ENCODE measurements at regions not wholly inside any gene's neighbourhood (a gene's known extent, or its start where the extent isn't known, plus 50 kb on each side); places are given as distances from the start of the nearest gene placed in this dataset.

GRCh38 chr17:6941989-6942388 is 53.9 kb upstream of the ALOX12 start:
- no peaks in the 10 kb centered on the region for H3K79me1 ChIP-seq (ENCODE audit: low read depth, low read length)
- H3K23ac ChIP-seq (ENCODE audit: insufficient read length), result no peak overlapping the region
- no peak overlapping the region for H2BK5ac ChIP-seq (ENCODE audit: low read depth, low read length)
- FAIRE-seq, result no peak
- no peak overlapping the region for H4K91ac ChIP-seq (replicated peaks; ENCODE audit: insufficient read length, low read length)
- 90% methylated on average over 3 of the region's 5 CpGs; no CpG with 5 or more reads in 1 of the 2 experiments for WGBS, 2 experiments (ENCODE audit: extremely low coverage in 1 of 2, insufficient coverage in 1 of 2, insufficient read length in 1 of 2, insufficient replicate concordance in 2 of 2, low coverage in 1 of 2, low lambda C conversion rate in 2 of 2, missing lambda C conversion rate in 1 of 2)
- DNase-seq (ENCODE audit: low read depth in 1 of 2, low spot score in 2 of 2), result no peak
- TF ChIP-seq BCL11A (IDR thresholded peaks at IDR 0.05; ENCODE audit: low read depth in 2 of 2, low read length in 2 of 2), result no peak
- no peak for TF ChIP-seq NANOG (IDR thresholded peaks at IDR 0.05; ENCODE audit: insufficient read depth, low read depth, low read length, poor library complexity, severe bottlenecking)
- no peak for TF ChIP-seq SP1 (IDR thresholded peaks at IDR 0.05; ENCODE audit: low read depth, low read length)
- TF ChIP-seq SRF (IDR thresholded peaks at IDR 0.05; ENCODE audit: low read depth, low read length), result no peak
- no peak for TF ChIP-seq CHD2 (IDR thresholded peaks at IDR 0.05; ENCODE audit: low read length)
- no peak for TF ChIP-seq YY1 (IDR thresholded peaks at IDR 0.05; ENCODE audit: low read depth, low read length)
- no peak overlapping the region for H3K56ac ChIP-seq (replicated peaks; ENCODE audit: insufficient read length, low read depth, low read length)
- H2AFZ ChIP-seq (ENCODE audit: low read length), result no peak overlapping the region
- no peaks in the 10 kb centered on the region for H3K79me2 ChIP-seq (ENCODE audit: control insufficient read depth in 1 of 2, insufficient read depth in 2 of 2, low read length in 2 of 2)
- H3K23me2 ChIP-seq (ENCODE audit: low read depth, low read length), result no peaks in the 10 kb centered on the region
- H3K18ac ChIP-seq (ENCODE audit: extremely low read depth, low read length), result no peak overlapping the region
- H3K27ac ChIP-seq (ENCODE audit: low read depth, low read length), result no peak overlapping the region
- H3K4ac ChIP-seq (replicated peaks; ENCODE audit: insufficient read length, low read depth, low read length), result no peak overlapping the region
- H3K4me3 ChIP-seq (ENCODE audit: extremely low read depth in 1 of 4, insufficient read depth in 2 of 4, low read depth in 3 of 4, low read length in 4 of 4), result no peak overlapping the region
- no peaks in the 10 kb centered on the region for H3K9me3 ChIP-seq (ENCODE audit: insufficient read depth in 2 of 2, low read depth in 1 of 2, low read length in 1 of 2)
- no peak overlapping the region for H2BK120ac ChIP-seq (replicated peaks; ENCODE audit: low read depth, low read length)
- H3K27me3 ChIP-seq (replicated peaks in 1 of 4; ENCODE audit: control insufficient read depth in 3 of 4, extremely low read depth in 1 of 4, insufficient read depth in 3 of 4, low read length in 3 of 4), result no peaks in the 10 kb centered on the region; a peak in 1 of 7 replicates
- no peak overlapping the region for H3K14ac ChIP-seq (ENCODE audit: insufficient read length)
- no peak overlapping the region for H2BK20ac ChIP-seq (ENCODE audit: low read length)
- H3K9ac ChIP-seq (replicated peaks in 1 of 4; ENCODE audit: extremely low read depth in 1 of 4, low read depth in 3 of 4, low read length in 3 of 4), result no peak overlapping the region
- H3K4me2 ChIP-seq (ENCODE audit: insufficient read depth in 1 of 2, low read depth in 2 of 2, low read length in 2 of 2), result no peak overlapping the region
- no peak overlapping the region for H4K8ac ChIP-seq (ENCODE audit: extremely low read depth, insufficient read depth, low read length)
- H3K36me3 ChIP-seq (ENCODE audit: control insufficient read depth in 2 of 4, insufficient read depth in 4 of 4, low read length in 3 of 4), result no peaks in the 10 kb centered on the region
- H3K4me1 ChIP-seq (replicated peaks in 1 of 4; ENCODE audit: control insufficient read depth in 3 of 4, insufficient read depth in 4 of 4, low read length in 3 of 4), result no peaks in the 10 kb centered on the region
- H4K20me1 ChIP-seq (replicated peaks in 1 of 2; ENCODE audit: control insufficient read depth in 1 of 2, insufficient read depth in 2 of 2, low read length in 2 of 2), result no peaks in the 10 kb centered on the region
- CTCF ChIA-PET (ENCODE audit: partially characterized antibody), result interaction anchor here (1.0 to 1.7 kb wide), 3 partner anchors 28 to 62 kb away, joined by 3 to 5 read pairs (median 4); no protein-coding TSS in a partner anchor
- H2AK5ac ChIP-seq (ENCODE audit: low read depth, low read length), result no peak overlapping the region
- H4K5ac ChIP-seq (ENCODE audit: insufficient read length, low read depth, low read length), result no peak overlapping the region
- POLR2A ChIA-PET (ENCODE audit: partially characterized antibody), result no interaction called here
- H2BK15ac ChIP-seq (ENCODE audit: low read length), result no peak overlapping the region
- no peak overlapping the region for H2BK12ac ChIP-seq (ENCODE audit: low read depth, low read length)
